NCI-H1930 (cell line): ENCODE measurements at regions not wholly inside any gene's neighbourhood (a gene's known extent, or its start where the extent isn't known, plus 50 kb on each side); places are given as distances from the start of the nearest gene placed in this dataset.

Experiments used
- DNase-seq, 2 experiments: peaks; one replicate each; lab custom pipeline; 2025; lab: John Stamatoyannopoulos, UW

DNA sequence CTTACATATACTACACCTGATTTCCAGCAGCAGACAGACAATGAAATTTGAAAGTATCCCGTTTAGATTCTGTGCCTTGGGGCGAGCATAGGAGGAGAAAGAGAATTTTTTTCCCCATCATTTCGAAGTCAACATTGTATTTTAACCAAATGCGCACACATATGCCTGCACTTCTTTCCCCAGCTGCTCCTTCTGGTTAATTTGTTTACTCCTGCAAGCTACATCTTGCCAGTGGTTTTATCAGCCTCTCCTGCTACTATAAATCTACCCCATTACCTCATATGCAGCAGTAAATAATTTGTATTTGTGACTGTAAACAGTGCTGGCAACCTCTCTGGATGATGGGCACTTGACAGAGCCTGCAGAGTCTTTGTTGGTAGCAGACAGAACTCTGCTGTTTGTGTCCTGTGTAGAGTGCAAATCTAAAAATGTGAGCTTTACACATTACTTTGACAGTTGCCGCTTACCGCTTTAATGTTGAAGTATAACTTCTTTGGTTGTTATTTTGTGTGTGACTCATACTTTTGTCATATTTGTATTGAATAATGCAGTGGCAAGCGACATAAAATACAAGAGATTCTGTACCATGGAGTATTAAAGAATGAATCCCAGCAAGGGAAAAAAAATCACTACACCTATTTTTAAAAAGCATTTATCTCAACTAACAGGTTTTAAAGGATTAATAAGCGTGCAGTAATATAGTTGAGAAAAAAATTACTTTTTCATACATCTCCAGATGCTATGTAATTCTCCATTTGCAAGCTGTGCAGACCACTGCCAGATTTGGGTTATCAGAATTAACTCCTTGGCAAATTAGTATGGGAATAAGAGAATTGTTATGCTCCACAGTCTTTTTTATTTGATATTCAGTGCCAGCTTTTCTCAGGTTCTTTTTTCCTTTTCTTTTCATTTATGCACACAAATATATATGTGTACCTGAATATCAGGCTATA, 536.8 kb downstream of the XIRP2 start:
- DNase-seq = peak; percentile 23 to 34

DNA sequence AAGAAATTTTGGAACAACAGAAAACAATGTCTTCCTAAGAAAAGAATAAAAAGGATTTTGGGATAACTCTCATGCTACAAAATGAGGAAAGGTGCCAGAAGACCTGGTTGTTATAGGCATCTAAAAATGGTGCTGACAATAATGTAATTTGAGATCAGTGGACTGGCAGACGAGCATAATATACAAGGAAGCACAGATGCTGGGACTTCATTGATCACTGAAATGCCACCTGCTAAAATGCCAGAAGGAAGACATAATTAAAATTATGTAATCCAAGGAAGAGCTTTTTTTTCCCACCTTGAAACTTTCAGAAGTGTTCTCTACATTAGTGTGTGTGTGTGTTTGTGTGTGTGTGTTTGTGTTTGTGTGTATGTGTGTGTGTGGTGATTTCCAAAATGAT, 535.9 kb downstream of the XIRP2 start:
- DNase-seq = no peak

DNA sequence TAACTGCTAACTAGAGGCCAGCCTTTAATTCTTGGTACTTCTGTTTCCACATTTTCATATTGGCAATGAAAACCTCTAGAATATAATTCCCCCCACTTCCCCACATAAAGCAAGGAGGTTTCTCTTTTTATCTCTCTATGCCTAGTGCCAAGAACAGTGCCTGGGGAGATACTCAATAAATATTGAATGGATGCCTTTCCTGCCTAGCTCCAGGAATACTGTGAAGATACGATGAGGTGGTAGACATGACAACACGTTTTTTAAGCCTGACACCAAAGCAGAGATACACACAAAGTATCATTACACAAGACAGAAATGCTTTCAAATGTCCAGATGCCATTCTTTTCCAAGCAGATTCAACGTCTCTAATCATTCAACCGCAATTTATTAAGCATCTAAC, 535.5 kb downstream of the XIRP2 start:
- DNase-seq = no peak

DNA sequence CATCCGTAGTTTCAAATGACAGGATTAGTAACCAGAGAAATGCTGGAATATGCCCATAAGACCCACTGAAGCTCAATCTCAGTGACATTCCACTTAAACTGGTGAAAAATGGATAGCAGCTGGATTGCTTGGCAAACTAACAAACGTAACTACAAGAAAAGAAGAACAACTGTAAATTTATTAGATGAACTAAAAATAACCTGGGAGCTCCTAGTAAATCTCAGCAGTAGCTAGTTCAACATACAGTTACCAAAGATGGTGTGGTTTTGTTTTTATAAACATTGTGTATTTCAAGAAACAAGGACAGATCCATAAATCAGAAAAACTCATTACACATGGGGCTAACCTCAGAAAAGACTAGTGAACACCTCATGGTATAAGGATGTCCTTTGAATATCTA, 531.9 kb downstream of the XIRP2 start:
- DNase-seq = no peak

DNA sequence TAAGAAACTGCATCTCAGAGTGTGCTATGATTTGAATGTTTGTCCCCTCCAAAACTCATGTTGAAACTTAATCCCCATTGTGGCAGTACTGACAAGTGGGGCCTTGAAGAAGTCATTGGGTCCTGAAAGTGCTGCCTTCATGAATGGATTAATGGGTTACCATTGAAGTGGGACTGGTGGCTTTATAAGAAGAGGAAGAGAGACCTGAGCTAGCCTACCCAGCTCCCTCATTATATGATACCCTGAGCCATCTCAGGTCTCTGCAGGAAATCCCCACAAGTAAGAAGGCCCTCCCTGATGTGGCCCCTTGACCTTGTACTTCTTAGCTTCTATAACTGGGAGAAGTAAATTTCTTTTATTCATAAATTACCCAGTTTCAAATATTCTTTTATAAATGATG, 526.8 kb downstream of the XIRP2 start:
- no peak for DNase-seq

DNA sequence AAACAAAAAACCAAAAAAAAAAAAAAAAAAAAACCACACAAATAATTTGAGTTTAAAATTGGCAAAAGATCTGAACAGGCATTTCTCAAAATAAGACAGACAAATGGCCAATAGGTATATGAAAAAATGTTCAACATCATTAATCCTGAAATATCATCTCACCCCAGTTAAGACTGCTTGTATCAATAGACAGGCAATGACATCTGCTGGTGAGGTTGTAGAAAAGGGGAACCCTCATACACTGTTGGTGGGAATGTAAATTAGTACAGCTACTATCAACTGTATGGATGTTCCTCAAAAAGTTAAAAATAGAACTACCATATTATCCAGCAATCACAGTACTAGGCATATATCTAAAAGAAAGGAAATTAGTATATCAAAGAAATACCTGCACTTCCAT, 523.1 kb downstream of the XIRP2 start:
- no peak for DNase-seq

DNA sequence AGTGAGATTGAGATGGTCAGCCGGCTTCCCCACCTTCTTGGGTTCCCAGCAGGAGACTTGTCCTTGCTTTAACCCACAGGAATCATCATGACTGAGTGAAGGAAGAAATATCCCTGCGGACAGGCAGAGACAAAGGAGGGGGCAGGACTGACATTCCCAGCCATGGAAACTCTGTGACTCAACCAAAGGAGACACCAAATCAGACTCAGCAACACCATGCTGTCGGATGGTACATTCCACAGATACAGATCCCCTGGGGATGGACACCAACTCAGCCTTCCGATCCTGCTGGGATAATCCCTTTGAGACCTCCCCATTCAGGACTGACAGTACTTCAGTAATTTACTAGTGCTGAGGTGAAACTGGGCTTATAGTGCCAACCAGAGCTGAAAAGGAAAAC, 518.3 kb downstream of the XIRP2 start:
- no peak for DNase-seq

DNA sequence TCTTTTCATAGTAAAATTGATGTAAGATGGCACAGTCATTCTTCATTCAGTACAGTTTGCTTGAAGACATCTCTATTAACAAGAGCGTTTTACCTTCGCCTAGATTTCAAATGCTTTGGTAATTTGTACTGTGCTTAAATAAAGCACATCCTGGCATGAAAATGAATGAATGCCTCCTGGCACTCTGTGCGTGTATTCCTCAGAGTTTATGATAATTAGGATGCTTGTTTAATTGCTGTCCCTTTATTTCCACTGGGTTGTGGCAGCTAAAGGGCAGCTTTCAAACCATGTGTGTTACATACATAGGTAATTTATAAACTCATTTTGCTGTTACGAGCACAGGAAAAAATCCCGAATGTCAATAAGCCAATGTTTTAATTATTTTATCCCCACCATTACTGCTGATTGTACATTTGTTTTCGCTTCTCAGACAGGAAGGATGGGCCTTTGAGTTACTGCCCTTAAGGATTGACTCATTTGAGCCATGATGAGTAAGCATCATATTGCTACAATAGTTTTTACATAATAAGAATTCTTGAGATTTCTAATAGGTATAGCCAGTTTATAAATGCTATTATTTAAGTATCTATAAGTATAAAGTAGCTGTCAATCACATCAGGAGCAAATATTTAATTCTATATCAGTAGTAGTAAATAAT, 516.5 kb downstream of the XIRP2 start:
- DNase-seq = no peak

DNA sequence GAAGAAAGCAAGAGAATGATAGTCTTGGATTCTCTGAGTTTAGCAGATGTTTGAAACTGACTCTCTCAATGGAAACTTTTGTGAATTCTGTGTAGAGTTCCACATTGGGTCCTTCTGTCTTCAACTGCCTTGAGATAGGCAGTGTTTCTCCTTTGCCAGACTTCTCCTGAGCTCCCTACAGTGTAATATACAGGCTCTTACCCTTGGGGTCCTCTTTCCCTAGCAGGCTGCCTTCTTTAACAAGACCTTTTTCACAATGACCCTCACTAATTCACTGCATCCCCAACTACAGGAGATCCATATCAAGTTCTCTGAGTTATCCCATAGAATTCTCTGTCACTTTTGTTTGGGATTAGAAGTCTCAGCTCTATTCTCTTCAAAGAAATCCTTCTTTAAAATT, 513.0 kb downstream of the XIRP2 start:
- DNase-seq = no peak

DNA sequence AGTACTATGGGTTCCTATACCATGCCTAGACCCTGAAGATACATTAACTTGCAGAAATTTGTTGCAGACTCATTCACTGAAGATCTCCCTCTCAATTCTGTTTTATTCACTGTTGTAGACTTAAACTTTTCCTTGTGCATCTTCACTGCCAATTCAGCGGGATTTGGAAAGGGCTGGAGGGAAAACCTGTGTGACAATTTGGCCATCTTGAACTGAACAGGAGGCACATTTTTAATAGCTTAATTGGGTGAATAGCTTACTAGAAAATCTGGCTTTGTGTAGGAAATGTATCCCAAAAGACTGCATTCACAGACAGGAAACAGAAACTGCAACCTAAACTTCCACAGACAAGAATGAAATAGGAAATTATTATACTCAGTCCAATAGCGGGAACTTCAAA, 512.3 kb downstream of the XIRP2 start:
- no peak for DNase-seq

DNA sequence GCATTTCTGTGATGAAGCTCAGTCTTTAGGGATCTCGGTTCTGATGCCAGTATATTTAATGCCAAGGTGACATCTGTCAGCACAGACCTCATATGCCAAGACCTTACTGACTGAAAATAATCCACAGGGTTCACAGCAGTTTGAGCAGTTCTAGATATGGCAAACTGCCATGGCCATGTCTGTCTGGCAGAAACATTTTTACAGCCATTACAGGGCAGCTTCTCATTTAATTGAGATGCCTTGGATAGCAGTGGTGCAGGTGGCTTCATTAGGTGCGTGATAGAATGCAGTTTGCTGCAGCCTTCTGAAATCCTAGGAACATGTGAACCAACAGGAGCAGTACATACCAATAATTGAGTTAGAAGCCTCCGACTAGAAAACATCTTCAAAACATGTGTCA, 510.6 kb downstream of the XIRP2 start:
- no peak for DNase-seq

DNA sequence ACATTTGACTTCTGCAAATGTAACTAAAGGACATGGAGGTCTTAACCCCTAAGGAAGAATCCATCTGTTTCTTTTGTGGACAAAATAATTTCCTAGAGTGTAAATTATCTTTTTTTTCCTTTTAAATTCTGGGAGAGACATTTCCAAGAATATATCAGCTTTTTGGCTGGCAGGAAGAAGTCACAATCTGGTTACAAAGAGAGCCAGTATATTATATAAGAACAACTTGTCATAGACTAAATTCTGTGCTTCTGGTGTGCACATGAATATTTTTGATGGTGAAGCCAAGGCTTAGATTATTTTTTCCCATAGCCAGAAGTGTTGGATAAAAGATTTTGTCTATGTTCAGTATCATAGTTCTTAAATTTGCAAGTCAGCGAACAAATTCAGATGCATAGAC, 500.6 kb downstream of the XIRP2 start:
- no peak for DNase-seq

DNA sequence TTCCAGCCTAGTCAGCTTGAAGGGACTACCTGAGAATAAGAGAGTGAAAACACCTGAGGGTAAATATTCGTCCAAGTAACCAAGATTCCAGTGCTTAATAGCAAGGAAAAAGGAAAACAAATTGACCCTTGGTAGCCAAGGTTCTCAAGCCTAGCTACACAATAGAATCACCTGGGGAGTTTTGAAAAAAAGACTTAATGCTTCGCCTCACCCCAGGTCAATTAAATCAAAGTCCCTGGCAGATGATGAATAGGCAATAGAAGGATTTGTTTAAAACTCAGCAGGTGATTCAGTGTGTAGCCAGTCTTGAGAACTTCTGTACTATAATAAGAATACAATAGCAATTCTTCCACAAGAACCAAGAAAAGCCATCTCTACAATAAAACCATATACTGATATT, 500.2 kb downstream of the XIRP2 start:
- DNase-seq = no peak

DNA sequence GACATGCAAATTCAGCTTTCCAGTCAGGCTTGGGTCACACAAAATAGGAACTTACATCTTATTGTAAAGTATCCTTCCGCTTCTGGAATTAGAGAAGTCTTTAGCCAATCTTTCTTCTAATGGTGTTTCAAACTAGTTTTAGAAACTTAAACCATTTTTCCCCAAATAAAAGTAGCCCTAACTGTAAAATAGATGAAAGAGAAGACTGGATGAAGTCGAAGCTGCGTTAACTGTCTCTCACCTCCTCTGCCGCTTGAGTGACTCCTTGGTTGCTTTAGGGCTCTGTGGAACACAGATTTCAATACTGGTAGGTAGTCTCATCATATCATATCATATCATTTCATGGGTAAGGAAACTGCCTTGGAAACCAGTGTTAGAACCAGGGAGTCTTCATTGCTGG, 498.4 kb downstream of the XIRP2 start:
- no peak for DNase-seq

DNA sequence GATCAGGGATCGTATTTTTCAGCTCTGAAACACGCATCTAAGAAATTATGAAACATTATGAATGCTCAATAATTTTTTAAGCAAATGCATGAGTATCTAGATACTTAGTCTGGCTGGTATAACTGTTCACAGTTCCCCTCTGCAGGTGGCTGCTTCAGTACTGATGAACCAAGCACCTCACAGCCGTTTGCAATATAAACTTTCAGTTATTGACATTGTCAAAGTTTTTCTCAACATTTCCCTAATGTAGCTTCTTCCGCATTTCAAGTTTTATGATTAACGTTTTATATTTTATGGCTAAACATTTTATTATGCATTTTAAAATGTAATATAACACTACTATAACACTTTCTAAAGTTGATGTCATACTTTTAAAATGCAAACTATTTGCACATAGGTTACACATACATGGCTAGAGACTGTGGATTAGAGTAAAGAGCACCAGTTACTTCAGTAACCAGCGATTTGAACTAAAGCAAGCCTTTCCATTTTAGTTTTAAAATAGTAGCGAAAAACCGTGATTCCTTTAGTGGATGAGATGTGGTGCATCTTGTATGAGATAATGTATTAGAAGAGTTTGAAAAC, 495.4 kb downstream of the XIRP2 start:
- DNase-seq = no peak

DNA sequence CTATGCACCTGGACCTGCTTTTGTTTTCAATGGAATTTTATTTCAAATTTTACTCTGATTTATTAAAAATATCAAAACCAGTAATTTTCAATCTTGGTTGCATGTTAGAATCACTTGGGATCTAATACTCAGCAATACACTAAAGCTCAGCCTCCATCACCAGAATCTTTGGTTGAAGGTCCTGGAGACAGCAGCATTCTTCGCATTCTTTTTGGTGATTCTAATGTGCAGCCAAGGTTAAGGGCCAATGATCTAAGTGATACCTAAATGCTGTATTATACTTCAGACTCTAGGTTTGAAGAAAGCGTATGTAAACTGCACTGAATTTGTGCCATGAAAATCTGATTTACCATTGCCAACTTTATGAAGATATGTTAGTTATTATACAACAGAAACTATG, 493.1 kb downstream of the XIRP2 start:
- no peak for DNase-seq

DNA sequence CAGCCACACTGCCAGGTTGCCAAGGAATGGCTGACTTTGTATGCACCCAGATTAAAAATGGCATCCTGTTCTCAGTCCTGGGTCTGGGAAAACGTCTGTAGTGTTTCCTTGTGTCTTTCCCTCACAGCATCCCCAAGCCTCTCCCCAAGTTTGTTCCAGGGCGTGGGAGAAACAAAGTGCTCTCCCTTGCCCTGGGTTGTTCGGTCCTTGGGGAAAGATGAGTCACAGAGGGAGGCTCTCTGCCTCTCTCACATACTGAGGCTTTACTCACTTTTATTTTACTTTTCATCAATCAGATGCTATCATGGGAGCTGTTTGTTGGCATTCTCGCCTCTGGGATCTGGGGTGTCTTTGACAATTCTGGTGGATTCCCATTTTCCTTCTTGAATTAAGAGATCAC, 492.3 kb downstream of the XIRP2 start:
- DNase-seq = no peak

DNA sequence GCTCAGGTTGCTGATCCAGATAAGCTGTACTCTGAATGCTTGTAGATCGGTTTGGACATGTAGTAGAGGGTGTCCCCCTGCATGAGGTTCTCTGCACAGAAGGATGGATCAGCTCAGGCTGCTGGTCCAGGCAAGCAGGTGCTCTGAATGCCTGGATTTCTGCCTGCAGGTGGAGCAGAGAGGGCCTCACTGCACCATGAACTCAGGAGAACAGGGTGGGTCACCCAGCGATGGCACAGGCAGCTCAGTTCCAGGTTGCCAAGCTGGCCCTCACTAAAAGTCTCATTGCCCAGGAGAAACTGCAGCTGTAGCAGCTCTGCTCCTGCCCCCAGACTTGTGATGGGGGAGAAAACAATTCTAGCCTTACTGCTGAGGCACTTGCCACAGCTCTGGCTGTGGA, 491.8 kb downstream of the XIRP2 start:
- DNase-seq = no peak

DNA sequence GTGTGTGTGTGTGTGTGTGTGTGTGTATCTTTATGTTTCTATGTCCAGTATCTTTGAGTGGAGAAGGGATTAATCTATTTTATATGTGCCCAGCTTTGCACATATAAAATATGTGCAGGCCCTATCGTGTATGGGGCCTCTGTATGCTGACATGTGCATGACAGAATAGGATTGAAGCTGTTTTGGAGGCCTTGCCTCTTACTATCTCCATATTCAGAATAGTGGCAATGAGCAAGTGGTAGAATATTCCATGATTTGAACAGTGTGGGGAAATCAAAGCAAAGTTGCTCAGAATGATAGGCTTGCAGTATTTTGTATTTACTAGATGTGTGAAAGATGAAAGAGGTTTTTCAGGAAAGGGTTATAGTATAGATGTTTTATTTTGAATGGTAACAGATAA, 480.8 kb downstream of the XIRP2 start:
- DNase-seq = no peak

DNA sequence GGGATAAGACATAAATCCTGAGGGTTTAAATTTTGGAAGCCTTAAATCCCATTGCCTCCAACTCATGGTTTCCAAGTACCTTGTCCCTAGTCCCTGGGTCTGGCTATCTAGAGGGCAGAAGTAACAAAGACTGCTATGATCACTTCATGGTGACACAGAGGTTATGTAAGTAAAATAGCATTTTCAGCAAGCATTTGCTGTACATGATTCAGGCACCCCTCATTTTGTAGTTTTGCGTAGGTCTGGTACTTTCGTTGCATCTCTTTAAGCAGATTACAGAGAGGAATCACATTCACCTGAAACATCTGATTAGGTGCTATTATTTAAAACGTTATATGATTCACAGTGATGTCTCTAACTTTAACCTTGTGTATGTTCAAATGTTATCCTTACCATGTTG, 480.1 kb downstream of the XIRP2 start:
- no peak for DNase-seq

DNA sequence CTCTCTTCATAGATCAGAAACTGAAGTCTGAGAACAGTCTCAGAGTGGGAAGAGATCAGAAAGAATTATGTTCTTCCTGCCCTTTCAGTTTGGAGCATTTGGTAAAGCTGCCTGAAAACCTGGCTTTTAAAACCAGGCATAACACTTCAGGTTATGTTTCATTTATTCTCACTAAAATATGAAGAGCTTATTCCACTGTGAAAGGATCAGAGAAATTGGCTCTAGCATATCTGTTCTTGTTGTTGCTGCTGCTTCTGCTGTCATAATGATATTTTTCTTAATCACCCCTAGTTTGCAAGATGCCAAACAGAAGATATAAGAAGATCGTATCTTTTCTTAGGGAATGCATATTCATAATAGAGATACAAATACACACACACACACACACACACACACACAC, 476.9 kb downstream of the XIRP2 start:
- no peak for DNase-seq

DNA sequence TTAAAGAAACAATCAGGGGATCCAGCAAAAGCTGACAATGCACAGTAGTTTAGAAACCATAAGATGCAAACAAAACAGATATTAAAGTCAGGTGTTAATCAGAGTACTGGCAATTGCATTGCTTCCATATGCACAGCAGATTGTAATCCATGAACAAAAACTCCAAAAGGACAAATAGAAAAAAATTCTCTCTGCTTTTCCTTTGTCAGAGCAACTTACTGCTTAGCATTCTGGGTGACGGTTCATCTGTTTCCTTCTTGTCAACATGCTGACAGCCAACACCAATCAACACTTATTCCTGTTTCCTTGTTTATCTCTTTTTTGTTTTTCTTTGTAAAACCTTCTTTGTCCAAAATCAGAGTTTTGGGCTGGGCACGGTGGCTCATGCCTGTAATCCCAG, 473.1 kb downstream of the XIRP2 start:
- no peak for DNase-seq

DNA sequence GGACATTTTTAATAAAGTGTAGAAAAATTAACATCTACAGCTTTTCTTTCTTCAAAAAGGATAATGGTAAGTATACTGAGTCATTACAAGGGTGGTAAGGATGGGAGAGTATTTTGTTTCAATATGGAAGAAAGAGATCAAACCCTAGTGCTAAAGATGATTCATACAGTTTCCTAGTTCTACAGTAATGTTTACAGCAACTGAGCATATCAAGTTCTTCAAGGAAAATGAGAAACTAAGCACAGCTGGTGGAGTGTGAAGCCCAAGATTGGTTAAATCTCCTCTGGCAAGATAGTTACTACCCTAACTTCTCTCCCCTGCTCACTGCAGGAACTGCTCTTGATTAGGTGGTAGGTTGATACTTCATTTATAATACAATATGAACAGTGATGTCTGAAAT, 467.5 kb downstream of the XIRP2 start:
- no peak for DNase-seq
